HG02763 (cell line): ENCODE measurements at regions not wholly inside any gene's neighbourhood (a gene's known extent, or its start where the extent isn't known, plus 50 kb on each side); places are given as distances from the start of the nearest gene placed in this dataset.

Source experiments
- ATAC-seq: cut with Tn5 transposase; IDR thresholded peaks from one replicate; pipeline ENCODE4 v1.9.1; 2021; ENCODE audit warnings: mild to moderate bottlenecking, moderate library complexity; ENCODE audit not compliant: unreplicated experiment

DNA sequence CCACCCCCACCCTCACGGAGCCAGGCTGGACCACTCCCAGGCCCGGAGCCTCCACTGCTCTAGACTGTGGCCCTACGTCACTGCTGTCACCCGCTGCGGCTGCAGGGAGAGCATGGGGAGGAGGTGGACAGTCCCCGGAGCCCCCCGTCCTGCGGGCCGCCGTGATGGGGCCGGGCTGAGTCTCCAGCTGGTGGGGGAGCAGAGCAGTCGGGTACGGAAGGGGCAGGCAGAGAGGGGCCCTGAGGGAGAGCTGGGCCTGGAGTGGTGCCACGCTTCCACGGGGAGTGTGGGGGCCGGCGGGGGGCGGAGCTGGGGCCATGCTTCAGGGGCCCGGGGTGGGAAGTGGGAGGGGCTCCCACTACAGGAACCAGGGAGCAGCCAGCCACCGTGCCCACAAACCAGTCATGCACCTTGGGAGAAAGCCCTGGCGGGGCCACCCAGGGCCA, 98.9 kb upstream of the KCNK1 start:
- ATAC-seq, result no peak

DNA sequence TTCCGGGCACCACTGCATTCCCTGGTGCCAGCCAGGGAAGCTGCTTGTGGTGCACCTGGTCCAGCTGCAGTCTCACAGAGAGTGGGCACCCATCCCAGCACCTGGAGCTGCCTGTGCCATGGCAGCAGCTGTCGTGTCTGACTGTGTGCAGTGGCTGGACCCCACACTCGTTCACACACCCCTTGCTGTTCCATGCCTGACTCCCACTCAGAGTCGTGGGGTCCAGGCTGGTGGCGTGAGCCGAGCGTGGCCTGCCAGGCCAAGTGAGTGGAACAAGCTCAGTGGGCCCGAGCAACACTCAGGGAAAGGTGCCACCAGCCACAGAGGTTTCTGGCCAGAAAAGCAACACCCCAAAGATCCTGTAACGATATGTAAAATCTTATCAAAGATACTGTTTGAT, 97.2 kb upstream of the KCNK1 start:
- ATAC-seq, result no peak

DNA sequence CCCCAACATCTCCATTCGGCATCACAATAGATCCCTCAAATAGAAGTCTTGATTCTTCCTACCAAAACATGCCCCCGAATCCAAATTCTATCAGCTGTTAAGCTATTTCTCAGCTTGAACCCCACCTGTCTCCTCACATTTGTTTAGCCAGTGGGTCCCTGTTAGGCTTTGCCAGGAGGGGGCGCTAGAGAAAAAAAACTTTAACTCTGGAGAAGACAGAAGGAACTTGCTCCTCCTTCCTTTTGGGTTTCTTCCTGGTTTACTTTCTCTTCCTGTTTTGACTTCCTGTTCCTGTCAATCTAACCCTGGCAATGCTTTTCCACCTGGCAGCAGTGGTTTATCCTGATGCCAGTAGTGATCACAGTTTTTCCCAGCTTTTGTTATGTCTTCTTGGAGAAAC, 95.6 kb upstream of the KCNK1 start:
- no peak for ATAC-seq

DNA sequence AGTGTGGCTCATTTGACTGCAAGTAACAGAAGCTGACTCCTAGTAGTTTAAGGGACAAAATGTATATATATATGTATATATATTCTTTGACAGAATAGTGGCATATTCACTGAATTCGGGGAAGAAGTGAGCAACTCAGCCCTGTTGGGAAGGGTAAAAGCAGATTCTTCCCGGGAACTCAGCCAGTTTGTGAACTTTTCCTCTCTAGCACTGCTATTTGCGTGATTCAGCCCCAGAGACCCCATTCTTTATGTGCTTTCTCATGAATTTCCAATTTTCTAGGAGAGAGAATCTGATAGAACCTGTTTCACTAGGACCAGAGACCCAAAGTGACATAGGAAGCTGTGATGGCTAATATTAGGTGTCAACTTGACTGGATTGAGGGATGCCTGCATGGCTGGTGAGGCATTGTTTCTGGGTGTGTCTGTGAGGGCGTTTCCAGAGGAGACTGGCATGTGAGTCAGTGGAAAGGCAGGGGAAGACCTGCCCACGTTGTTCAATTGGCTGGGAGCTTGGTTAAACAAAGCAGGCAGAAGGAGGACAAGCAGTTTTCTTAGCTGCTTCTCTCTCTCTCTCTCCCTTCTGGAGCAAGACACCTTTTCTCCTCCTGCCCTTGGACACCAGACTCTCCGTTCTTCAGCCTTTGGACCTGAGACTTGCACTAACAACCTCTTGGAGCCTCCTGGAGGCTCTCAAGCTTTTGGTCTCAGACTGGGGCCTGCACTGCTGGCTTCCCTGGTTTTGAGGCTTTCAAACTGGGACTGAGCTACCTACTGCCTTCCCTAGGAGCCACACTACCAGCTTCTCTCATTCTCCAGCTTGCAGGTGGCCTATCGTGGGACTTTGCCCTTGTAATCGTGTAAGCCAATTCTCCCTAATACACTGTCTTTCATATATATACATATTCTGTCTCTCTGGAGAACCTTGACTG, 93.4 kb upstream of the KCNK1 start:
- no peak for ATAC-seq

DNA sequence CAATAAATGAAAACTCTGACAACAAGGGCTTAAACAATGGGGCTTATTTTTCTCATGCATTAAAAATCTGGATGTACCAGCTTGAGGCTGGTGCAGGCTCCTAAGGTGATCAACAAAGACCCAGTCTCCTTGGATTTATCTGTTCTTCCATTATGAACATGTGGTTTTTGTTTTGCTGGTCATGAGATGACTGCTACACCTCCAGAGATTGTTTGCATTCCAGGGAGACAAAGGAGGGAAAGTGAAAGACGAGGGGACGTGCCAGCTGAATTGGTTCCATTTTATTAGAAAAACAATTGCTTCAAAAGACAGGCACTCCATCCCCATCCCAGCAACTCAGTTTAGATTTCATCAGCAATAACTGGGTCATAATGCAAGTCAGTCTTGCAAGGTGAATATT, 90.9 kb upstream of the KCNK1 start:
- no peak for ATAC-seq

DNA sequence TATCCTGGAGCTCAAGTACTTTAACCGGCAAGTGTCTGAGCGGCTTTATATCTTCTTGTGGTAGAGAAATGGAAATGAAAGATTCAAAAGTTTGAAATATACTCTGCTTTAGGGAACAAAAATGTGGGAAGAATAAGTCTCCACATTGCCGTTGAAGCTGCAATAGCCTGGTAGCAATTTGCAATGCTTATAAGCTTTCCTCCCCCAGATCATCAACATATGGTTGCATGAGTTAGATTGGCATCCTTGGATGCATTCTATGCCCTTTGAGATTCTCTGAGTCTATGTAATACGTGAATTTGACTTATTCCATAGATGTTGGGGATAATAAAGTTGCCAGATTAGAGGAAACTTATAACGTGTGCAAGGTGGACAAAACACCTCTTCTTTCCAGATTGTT, 86.1 kb upstream of the KCNK1 start:
- ATAC-seq, result no peak

DNA sequence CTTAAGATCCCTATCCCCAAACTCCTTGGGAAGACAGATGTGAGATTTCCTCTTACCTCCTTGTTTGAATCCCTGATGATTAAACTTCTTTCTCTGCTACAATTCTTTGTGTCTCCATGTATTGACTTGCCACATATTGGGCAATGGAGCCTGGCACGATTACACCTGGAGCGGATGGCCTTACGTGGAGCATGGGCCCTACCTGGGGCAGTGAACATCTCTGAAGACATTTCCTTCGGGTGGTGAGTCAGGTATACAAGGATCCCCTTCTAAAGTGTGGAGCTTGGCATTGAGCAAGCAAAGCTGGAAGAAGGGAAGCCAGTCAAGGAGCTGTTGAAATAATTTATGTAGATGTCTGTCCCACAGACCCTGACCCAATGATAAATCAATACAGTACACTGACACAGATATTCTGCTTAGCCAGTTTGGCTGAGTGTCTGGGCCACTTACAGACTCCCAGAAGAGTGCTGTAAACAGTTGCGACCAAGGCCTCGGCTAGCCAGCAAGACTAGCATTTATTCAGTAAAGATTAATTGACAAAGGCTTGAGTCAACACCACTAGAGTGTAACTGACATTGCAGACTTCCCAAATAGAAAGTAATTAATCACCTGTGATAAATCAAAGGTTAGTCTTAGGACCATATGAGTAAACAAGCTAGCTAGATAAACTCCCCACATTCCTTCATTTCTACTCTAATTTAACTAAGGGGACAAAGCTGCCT, 83.1 kb upstream of the KCNK1 start:
- no peak for ATAC-seq

DNA sequence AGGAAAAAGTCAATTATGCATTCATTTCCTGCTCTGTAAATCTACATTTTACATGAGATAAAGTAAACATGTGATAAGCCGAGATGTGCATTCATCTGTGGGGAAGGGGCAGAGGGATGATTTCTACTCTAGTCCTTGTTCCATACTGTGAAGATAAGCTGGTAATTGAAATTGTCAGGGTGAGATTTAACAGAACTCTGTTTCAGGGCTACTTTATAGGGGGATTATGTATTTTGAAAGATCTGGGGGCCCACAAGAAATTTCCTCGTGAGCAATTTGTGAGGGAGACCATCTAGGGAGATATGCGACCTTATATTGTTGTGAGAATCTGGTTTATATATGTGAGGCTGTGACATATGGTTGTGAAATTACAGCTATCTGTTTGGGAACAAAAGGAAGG, 73.1 kb upstream of the KCNK1 start:
- no peak for ATAC-seq

DNA sequence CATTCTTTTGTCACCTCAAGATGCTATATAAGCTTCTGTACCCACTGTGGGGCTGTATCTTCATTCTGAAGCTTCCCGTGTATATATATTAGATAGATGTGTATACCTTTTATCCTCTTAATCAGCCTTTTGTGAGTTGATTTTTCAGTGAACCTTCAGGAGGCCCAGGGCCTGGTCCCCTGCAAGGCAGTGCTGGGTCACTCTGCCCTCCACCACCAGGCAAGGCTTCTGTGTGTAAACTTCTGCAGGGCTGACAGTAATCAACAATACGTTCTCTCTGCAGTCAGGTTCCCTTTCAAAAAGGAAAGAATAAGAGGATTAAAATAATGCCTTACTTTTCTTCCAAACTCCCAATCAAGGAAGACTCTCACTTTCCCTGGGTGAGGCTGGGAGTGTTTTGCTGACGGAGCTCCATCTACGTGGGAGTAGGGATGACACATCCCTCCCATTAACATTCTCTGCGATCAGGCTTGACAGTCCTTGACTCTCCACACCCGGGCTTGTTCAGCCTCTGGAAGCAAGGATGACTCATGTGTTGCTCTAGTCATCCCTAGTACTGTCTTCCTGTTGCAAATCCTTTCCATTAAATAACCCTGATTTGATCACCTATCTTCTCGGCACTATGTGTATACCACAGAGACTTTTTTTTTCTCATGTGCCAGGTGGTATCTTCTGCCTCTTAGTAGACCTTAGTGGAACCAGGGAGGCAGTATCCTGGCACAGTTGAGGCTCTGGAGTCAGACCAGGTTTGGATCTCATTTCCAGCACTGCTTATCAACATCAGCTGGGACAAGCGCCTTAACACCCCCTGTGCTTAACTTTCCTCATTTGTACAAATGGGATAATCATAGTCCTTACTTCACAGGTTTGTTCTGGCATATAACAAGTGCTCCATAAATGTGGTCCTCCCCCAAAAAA, 70.3 kb upstream of the KCNK1 start:
- no peak for ATAC-seq

DNA sequence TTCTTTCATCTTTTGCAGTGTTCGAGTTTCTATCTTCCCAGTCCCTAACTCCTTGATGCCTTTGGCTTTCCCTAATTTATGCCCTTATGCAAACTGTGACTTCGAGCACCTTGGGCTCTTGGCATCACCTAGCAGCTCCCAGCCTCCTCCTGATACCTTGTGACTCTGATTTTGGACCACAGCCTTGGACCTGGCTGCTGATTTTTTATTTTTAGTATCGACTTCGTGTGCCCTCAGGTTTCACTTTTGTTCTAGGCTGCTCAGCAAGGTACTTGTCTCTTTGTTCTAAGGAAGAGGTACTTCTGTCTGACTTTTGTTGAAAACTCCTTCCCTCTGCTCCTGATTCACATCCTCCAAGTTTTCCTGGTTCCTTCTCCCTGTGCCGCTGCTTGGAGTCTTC, 69.6 kb upstream of the KCNK1 start:
- ATAC-seq, result no peak

DNA sequence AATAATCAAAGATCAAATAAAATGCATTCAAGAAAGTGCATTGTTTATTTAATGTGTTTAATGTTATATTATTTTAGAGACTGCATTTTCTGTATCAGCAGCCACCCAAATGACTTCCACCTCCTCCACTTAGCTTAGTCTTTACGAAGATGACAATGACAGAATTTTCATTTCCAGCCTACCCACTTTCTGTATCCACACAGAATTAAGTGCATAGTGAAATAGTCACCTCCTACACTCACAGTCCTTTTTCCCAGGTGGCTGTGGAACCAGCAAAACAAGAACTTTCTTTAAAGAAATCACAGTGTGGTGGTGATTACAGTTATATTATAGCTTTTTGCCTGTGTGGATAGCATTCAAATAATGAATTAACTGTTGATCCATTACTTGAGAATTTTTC, 66.2 kb upstream of the KCNK1 start:
- ATAC-seq, result no peak

DNA sequence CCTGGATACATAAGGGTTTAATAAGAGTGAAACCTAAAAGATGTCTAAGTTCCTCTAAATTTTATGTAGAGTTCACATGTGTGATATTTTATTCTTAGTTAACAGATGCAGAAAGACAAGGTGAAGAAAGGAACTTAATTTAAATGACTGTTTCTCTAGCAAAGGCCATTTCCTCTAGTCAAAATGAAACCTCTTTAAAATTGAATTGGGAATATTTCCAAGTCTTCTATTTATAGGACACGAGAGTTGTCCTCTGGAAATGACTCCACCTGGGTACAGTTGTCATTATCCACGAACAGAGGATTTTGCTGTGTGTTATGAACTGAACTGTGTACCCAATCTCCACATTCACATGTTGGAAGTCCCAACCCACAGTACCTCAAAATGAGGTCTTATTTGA, 64.5 kb upstream of the KCNK1 start:
- no peak for ATAC-seq

DNA sequence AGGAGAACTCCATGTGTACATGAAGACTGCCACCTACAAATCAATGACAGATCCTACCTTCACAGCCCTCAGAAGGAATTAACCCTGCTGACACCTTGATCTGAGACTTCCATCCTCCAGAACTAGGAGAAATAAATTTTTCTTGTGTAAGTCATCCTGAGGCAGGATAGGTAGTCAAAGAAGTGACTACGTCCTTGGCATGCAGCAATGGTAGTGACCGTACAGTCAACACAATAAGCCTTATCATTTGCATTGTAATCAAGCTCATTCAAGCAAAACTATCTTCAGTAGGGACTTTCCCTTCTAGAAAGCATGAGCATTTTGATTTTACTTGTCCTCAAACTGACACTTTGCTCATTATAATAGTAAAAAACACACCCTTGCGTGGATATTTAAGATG, 64.0 kb upstream of the KCNK1 start:
- no peak for ATAC-seq

DNA sequence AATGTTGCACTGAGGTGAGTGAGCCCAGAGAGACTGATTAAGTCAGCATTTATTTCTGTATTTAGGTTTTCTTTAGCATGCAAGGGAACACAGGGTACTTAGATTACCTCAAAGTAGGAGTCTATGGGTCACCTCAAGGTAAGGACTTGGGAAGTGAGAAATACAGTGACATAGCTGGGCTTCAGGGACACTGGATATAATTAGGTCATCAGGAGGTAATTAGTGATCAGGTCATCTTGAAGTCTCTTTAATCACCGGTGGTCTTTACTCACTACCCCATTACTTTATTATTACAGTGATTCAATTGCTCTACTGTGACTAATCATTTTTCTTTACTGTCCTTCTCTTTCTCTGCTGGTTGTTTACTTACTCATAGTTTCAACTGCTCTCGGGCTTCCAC, 59.9 kb upstream of the KCNK1 start:
- no peak for ATAC-seq

DNA sequence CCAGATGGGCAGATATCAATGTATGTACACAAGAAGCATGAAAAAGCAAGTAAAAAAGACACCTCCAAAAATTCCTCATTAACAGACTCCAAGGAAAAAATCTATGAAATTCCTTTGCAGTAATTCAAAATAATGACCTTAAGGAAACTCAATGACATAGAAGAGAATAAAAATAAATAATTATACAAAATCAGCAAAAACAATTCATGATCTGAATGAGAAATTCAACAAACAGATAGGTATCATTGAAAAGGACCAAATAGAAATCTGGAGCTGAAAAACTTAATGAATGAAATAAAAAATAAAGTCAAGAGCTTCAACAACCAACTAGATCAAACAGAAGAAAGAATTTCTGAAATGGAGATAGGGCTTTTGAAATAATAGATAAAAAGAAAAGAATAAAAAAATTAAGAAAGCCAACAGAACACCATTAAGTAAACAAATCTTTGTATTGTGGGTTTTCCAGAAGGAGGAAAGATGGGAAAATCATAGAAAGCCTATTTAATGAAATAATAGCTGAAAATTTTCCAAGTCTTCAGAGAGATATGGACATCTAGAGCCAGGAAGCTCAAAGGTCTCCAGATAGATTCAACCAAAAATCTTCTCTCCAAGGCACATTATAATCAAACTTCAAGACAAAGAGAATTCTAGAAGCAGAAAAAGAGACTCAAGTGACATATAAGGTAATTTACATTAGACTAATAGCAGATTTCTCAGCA, 52.0 kb upstream of the KCNK1 start:
- no peak for ATAC-seq
